ENCODE measurements at regions not wholly inside any gene's neighbourhood (a gene's known extent, or its start where the extent isn't known, plus 50 kb on each side); places are given as distances from the start of the nearest gene placed in this dataset.
A peak's percentile ranks its signal among the peaks of the same experiment; 100 is the strongest.
"Not testable (repeated sequence)": the region's sequence is repeated elsewhere in the genome, so short reads cannot be mapped to it uniquely, and the experiment has no call there.

GRCh38 chr10:45198486-45199204, 116.8 kb downstream of the OR13A1 start:
- no peak for DNase-seq

GRCh38 chr10:45199205-45199740, 116.1 kb downstream of the OR13A1 start:
- DNase-seq = no peak

- DNase-seq = no peak
Observed at GRCh38 chr10:45201271-45201670, 114.1 kb downstream of the OR13A1 start.

GRCh38 chr10:45202242-45202641, 113.2 kb downstream of the OR13A1 start:
- no peak for DNase-seq

GRCh38 chr10:45204954-45205775, 110.2 kb downstream of the OR13A1 start:
- no peak for DNase-seq

- no peak for DNase-seq
Observed at GRCh38 chr10:45209888-45210287, 105.5 kb downstream of the OR13A1 start.

- DNase-seq = no peak
Observed at GRCh38 chr10:45211576-45211975, 103.8 kb downstream of the OR13A1 start.

GRCh38 chr10:45219416-45219815, 96.0 kb downstream of the OR13A1 start:
- no peak for DNase-seq

- DNase-seq = no peak
Observed at GRCh38 chr10:45220931-45221330, 94.5 kb downstream of the OR13A1 start.

- DNase-seq = no peak
Observed at GRCh38 chr10:45224219-45224841, 91.1 kb downstream of the OR13A1 start.

- no peak for DNase-seq
Observed at GRCh38 chr10:45227042-45227441, 88.4 kb downstream of the OR13A1 start.

GRCh38 chr10:45227456-45227855, 88.0 kb downstream of the OR13A1 start:
- no peak for DNase-seq

GRCh38 chr10:45229823-45230222, 85.6 kb downstream of the OR13A1 start:
- DNase-seq = no peak

GRCh38 chr10:45235260-45235769, 80.1 kb downstream of the OR13A1 start:
- DNase-seq = peak; percentile 47

GRCh38 chr10:45235798-45236220, 79.6 kb downstream of the OR13A1 start:
- DNase-seq = no peak

GRCh38 chr10:45238896-45239295, 76.5 kb downstream of the OR13A1 start:
- no peak for DNase-seq

- no peak for DNase-seq
Observed at GRCh38 chr10:45239642-45240041, 75.8 kb downstream of the OR13A1 start.

GRCh38 chr10:45241865-45242520, 73.4 kb downstream of the OR13A1 start:
- no peak for DNase-seq

GRCh38 chr10:45243261-45243660, 72.1 kb downstream of the OR13A1 start:
- DNase-seq = no peak

GRCh38 chr10:45246522-45246921, 68.9 kb downstream of the OR13A1 start:
- no peak for DNase-seq

GRCh38 chr10:45249978-45250693, 65.3 kb downstream of the OR13A1 start:
- DNase-seq = no peak

- DNase-seq = not testable (repeated sequence)
Observed at GRCh38 chr10:45250694-45251075, 64.7 kb downstream of the OR13A1 start.

All from effector CD8-positive, alpha-beta T cell (primary cell).